ENCODE measurements at regions not wholly inside any gene's neighbourhood (a gene's known extent, or its start where the extent isn't known, plus 50 kb on each side); places are given as distances from the start of the nearest gene placed in this dataset.
"Not testable (repeated sequence)": the region's sequence is repeated elsewhere in the genome, so short reads cannot be mapped to it uniquely, and the experiment has no call there.

- no peak for DNase-seq (ENCODE audit: low spot score)
Observed at GRCh38 chr1:47522935-47523834, 85.3 kb downstream of the FOXD2 start.

GRCh38 chr1:47523835-47524215 lies 86.0 kb downstream of the FOXD2 start:
- no peak for DNase-seq (ENCODE audit: low spot score)

GRCh38 chr1:47524272-47524671 lies 86.4 kb downstream of the FOXD2 start:
- no peak for DNase-seq (ENCODE audit: low spot score)

GRCh38 chr1:47527653-47528272 lies 89.9 kb downstream of the FOXD2 start:
- no peak for DNase-seq (ENCODE audit: low spot score)

- DNase-seq (ENCODE audit: low spot score), result no peak
Observed at GRCh38 chr1:47529520-47530098, 91.8 kb downstream of the FOXD2 start.

GRCh38 chr1:47532921-47533792 lies 95.3 kb downstream of the FOXD2 start:
- DNase-seq (ENCODE audit: low spot score), result no peak

GRCh38 chr1:47533793-47534328 lies 96.0 kb downstream of the FOXD2 start:
- DNase-seq (ENCODE audit: low spot score), result no peak

DNA sequence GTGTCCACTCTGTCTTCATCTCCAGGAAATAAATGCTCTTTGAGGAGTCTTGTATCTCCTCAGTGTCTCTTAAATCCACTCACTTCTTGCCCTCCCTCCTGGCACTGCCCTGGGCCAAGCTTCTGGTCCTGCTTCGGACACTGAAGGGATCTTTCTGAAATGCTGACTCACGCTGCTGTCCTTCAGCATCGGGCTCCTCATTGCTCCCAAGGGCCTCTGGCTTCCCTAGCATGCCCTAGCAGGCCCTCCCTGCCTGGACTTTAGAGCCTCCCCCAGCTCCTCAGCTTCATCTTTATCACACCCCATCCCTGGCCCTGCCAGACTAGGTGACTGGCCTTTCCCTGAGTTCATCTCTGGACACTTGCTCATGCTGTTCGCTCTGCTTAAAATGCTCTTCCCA lies 96.6 kb downstream of the FOXD2 start:
- no peak for DNase-seq (ENCODE audit: low spot score)

- peak; percentile 67 for DNase-seq (ENCODE audit: low spot score)
Observed at GRCh38 chr1:47536646-47537118, 98.8 kb downstream of the FOXD2 start.

DNA sequence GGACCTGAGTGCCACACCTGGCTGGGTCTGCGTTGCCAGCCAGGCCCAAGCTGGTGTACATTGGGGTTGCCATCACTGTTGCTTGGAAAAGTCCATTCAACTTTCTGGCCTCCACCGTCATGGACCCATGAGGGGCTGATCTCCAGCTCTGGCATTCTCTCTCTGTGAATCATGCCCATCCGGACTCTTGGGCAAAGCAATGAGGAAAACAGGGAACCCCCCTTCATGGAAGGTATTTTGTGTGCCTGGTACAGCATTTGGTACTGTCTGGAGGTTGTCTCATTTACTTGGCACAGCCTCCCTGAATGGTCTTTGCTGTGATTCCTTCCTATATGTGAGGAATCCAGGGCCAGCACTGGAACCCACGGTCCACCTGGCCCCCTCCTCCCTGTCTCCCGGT lies 99.4 kb downstream of the FOXD2 start:
- no peak for DNase-seq (ENCODE audit: low spot score)

DNA sequence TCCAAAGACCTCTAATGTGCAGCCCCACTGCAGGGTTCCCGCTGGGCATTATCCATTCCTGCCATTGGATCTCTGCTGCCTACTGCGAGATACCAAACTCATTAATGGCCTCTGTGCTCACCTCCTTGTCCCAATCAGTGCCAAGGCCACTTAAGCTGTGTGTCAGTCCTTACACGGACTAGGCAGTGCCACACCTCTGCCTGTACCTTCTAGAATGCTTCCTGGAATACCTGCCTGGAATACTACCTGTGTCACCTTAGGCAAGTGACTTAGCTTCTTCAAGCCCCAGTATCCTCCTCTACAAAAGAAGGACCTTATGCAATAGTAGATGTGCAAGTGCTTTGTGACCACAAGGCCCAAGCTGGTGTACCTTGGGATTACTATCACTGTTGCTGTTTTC lies 100.1 kb downstream of the FOXD2 start:
- DNase-seq (ENCODE audit: low spot score), result no peak

DNA sequence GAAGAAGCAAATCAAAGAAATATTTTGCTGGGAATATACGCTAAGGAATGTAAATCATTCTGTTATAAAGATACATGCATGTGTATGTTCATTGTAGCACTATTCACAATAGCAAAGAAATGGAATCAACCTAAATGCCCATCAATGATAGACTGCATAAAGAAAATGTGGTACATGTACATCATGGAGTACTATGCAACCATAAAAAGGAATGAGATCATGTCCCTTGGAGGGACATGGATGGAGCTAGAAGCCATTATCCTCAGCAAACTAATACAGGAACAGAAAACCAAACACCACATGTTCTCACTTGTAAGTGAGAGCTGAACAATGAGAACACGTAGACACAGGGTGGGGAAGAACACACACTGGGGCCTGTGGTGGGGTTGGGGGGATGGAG lies 100.7 kb downstream of the FOXD2 start:
- DNase-seq (ENCODE audit: low spot score), result not testable (repeated sequence)

DNA sequence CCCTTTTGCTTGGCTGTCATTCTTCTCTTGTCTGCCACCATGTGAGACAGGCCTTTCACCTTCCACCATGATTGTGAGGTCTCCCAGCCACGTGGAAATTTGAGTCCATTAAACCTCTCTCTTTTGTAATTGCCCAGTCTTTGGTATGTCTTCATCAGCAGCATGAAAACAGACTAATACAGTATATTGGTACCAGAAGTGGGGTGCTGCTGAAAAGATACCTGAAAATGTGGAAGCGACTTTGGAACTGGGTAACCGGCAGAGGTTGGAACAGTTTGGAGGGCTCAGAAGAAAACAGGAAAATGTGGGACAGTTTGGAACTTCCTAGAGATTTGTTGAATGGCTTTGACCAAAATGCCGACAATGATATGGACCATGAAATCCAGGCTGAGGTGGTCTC lies 103.9 kb downstream of the FOXD2 start:
- DNase-seq (ENCODE audit: low spot score), result not testable (repeated sequence)

- DNase-seq (ENCODE audit: low spot score), result not testable (repeated sequence)
Observed at GRCh38 chr1:47543089-47543488, 105.2 kb downstream of the FOXD2 start.

DNA sequence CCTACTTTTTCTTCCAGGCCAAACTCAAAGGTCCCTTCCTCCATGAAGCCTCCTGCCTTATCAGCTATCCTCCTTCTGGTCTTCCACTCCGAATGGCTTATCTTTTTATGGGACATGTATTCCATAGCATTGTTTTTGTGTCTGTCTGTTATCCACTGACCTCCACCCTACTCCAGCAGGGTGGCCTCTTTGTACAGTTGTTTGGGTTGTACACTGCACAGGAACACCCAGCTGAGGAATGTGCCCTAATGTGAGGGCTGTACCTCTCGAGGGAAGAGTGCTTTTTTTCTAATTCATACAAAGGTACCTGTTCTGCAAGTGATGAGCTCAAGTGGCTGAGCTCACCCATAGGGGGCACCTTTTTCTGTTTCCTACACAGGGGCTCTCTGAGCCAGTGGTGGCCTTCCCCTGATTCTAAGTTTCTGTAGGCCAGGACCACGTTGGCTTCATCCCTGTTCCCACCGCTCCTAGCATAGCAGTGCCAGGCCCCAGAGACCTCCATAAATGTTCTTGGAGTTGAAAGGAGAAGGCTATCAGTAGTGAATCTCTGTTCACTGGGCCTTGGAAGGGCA lies 108.2 kb downstream of the FOXD2 start:
- DNase-seq (ENCODE audit: low spot score), result no peak

GRCh38 chr1:47547753-47548573 lies 110.1 kb downstream of the FOXD2 start:
- no peak for DNase-seq (ENCODE audit: low spot score)

DNA sequence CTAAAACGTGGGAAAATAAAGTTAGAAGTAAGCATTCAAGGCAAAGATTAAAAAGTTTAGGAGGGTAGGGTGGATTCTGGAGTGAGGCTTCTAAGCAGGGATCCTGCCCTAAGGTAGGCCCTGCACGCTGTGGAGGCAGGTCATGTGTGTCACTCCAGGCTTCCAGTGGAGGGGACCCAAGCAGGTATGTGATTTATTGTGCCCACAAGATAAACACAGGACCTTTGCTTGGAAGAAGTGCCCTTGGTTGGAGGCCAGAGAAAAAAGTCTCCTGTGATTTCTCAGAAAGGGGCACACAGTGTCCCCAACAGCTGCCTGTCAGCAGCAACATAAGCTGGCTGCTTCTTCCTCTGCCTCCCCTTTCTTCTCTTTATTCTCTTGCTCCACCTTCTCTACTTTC lies 110.8 kb downstream of the FOXD2 start:
- DNase-seq (ENCODE audit: low spot score), result no peak

GRCh38 chr1:47549532-47549931 lies 111.7 kb downstream of the FOXD2 start:
- no peak for DNase-seq (ENCODE audit: low spot score)

DNA sequence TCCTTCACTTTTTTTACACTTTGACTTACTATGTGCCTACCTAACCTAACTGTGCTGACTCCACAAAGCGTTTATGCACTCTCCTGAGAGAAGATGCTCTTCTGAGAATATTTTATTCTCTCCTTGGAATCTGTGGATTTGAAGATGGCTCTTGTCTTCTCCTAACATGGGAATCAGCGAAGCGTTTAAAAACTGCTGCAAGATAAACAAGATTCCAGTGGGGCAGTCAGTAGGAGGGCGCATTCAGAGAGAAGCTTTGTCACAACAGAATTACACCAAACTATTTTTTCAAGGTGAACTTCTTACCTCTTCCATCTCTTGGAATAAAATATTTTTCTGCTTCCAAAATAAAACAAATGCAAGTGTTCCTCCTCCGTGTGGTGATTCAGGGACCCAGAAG lies 113.1 kb downstream of the FOXD2 start:
- no peak for DNase-seq (ENCODE audit: low spot score)

DNA sequence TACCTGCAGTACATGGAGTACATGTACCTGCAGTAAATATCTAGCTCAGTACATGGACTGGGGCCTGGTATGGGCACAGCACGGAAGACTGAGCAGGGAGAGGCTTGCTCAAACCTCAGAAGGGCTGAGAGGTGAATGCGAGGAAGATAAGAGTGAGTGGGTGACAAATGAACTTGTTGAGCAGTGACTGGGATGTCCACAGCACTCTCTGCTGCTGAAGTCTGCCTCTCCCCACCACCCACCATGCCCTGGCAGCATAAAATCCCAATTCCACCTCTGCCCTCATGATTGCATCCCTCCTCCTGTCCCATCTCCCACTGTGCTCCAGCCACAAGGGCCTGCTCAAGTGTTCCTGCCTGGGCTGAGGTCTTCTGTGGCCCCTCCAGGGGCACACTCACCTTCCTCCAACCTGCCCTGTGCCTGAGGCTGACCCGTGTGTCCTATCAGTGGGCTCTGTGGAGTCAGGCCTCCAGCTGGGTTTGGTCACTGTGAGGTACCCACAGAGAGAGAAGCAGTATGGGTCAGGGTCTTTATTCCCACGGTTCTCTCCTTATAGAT lies 114.2 kb downstream of the FOXD2 start:
- DNase-seq (ENCODE audit: low spot score), result no peak

Data from HuH-7 (cell line).